Brain microvascular endothelial cell (primary cell): ENCODE measurements at regions not wholly inside any gene's neighbourhood (a gene's known extent, or its start where the extent isn't known, plus 50 kb on each side); places are given as distances from the start of the nearest gene placed in this dataset.
"Not testable (repeated sequence)": the region's sequence is repeated elsewhere in the genome, so short reads cannot be mapped to it uniquely, and the experiment has no call there.

ENCODE experiments used
- DNase-seq: peaks from one replicate; pipeline ENCODE4 v3.0.0-alpha.2; 2020
- H3K27ac ChIP-seq: fragments of 250-450 bp; sonication (Bioruptor Pico); 2 replicates; pipeline ENCODE4 v1.5.1; 2020; ENCODE audit warnings: mild to moderate bottlenecking, moderate library complexity
- H3K27me3 ChIP-seq: fragments of 250-450 bp; sonication (Bioruptor Pico); replicated peaks from 2 replicates; pipeline ENCODE4 v1.5.1; 2020; ENCODE audit warnings: mild to moderate bottlenecking
- H3K36me3 ChIP-seq: fragments of 250-450 bp; sonication (Bioruptor Pico); replicated peaks from 2 replicates; pipeline ENCODE4 v1.5.1; 2020; ENCODE audit warnings: mild to moderate bottlenecking
- H3K4me3 ChIP-seq: 2 replicates; pipeline ENCODE4 v1.5.1; 2011; ENCODE audit warnings: low read depth, mild to moderate bottlenecking, control low read depth, low read length, moderate library complexity
- in situ Hi-C: cut with HindIII; loops from 2 replicates; pipeline ENCODE4 v1.10.0; 2017; ENCODE audit warnings: low sequenced_read_pairs, low pct_ligation_motif_present
- TF ChIP-seq, protein P1 (sequence below): IDR thresholded peaks from 2 replicates; pipeline ENCODE4 v1.5.1; 2011; ENCODE audit warnings: low read depth, mild to moderate bottlenecking, moderate library complexity, low read length, control low read depth, inconsistent platforms; ENCODE audit errors: missing control alignments

DNA sequence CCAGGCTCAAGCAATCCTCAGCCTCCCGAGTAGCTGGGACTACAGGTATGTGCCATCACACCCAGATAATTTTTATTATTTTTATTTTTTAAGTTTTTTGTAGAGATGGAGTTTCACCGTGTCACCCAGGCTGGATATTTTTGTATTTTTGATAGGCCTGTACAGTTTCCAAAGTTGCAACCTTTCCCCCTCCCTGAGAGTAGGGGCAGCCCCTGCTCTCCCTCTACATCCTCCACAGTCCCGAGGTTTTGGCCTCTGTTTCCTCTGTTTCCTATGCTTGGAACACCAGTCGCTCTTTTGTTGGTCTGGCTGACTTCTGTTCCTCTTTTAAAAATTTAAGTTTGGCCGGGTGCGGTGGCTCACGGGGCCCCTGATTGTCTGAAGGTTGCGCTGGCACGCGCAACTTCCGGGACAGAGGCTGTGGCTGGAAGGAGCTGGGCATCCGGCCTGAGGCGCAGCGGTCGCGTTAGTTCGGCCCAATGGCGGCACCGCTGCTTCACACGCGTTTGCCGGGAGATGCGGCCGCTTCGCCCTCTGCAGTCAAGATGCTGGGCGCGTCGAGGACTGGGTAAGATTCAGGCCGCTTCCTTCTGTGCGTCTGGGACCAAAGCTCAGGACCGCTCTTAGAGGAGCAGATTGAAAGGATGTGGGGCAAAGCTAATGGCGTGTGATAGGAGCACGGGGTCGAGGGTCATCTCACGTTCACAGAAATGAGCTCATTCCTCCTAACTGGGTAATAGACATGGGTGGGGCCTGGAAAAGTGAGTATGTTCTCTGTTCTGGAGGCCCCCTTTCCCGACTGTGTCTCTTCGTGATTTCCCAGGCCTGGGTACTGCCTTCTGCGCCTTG lies 89.9 kb downstream of the LAT start:
- H3K27me3 ChIP-seq, in situ Hi-C loops, H3K27ac ChIP-seq, H3K36me3 ChIP-seq: not testable (repeated sequence)
- DNase-seq = peak; percentile 7
- peak overlapping the region; percentile 41 for H3K4me3 ChIP-seq
- TF ChIP-seq, protein P1, sequence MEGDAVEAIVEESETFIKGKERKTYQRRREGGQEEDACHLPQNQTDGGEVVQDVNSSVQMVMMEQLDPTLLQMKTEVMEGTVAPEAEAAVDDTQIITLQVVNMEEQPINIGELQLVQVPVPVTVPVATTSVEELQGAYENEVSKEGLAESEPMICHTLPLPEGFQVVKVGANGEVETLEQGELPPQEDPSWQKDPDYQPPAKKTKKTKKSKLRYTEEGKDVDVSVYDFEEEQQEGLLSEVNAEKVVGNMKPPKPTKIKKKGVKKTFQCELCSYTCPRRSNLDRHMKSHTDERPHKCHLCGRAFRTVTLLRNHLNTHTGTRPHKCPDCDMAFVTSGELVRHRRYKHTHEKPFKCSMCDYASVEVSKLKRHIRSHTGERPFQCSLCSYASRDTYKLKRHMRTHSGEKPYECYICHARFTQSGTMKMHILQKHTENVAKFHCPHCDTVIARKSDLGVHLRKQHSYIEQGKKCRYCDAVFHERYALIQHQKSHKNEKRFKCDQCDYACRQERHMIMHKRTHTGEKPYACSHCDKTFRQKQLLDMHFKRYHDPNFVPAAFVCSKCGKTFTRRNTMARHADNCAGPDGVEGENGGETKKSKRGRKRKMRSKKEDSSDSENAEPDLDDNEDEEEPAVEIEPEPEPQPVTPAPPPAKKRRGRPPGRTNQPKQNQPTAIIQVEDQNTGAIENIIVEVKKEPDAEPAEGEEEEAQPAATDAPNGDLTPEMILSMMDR = peak; percentile 7

DNA sequence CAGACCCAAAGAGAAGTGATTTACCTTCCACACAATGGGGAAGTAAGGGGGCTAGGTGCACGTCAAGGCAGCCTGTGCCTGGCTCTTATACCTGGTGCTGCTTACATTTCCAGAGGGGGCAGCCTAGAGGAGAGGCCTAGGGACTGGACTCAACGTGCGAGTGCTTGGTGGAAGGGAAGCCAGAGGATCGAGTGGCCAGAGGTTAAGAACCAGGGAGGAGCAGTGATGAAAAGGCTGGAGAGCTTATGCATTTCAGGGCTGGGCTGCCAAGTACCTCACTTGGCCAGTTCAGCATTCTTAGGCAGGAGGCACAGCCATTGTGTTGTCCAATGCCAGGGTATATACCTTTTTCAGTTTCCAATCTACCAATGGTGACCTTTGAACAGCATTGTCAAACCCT lies 77.4 kb downstream of the LAT start:
- H3K36me3 ChIP-seq, H3K4me3 ChIP-seq, H3K27me3 ChIP-seq, in situ Hi-C loops, DNase-seq, H3K27ac ChIP-seq: not testable (repeated sequence)

DNA sequence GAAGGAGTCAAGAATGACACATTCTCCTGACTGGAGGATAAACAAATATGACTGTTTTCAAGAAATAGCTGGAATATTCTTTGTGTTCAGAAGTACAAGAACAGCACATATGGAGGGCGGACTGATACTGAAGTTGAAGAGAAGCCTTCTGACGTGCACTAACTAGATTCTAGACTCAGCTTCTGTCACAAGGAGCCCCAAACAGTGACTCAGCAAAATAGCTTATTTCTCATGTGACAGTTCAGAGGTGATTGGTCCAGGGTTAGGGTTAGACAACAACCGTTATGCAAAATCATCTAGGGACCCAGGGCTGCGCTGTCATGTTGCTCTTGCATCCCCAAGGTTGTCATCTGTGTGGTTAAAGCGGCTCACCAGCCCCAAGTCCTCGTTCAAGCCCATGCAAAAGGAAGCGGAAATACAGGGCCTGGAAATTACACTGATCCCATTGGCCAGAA lies 76.6 kb downstream of the LAT start:
- H3K36me3 ChIP-seq, in situ Hi-C loops, H3K27ac ChIP-seq, H3K27me3 ChIP-seq, DNase-seq, H3K4me3 ChIP-seq: not testable (repeated sequence)

- H3K4me3 ChIP-seq, DNase-seq, in situ Hi-C loops, H3K36me3 ChIP-seq, H3K27ac ChIP-seq, H3K27me3 ChIP-seq: not testable (repeated sequence)
These were observed 75.4 kb downstream of the LAT start for GRCh38 chr16:29060022-29060810.

DNA sequence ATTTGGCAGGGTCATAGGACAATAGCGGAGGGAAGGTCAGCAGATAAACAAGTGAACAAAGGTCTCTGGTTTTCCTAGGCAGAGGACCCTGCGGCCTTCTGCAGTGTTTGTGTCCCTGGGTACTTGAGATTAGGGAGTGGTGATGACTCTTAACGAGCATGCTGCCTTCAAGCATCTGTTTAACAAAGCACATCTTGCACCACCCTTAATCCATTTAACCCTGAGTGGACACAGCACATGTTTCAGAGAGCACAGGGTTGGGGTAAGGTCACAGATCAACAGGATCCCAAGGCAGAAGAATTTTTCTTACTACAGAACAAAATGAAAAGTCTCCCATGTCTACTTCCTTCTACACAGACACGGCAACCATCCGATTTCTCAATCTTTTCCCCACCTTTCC lies 74.7 kb downstream of the LAT start:
- H3K27me3 ChIP-seq, in situ Hi-C loops, H3K36me3 ChIP-seq, H3K4me3 ChIP-seq, DNase-seq, H3K27ac ChIP-seq: not testable (repeated sequence)
